Kidney epithelial cell (primary cell): ENCODE measurements at regions not wholly inside any gene's neighbourhood (a gene's known extent, or its start where the extent isn't known, plus 50 kb on each side); places are given as distances from the start of the nearest gene placed in this dataset.
A peak's percentile ranks its signal among the peaks of the same experiment; 100 is the strongest.
"Not testable (repeated sequence)": the region's sequence is repeated elsewhere in the genome, so short reads cannot be mapped to it uniquely, and the experiment has no call there.

Experiments used
- DNase-seq: peaks from one replicate; pipeline ENCODE4 v3.0.0-alpha.2; 2010; ENCODE audit warnings: low read depth
- H3K27me3 ChIP-seq: 2 replicates; pipeline ENCODE4 v1.6.0; 2011; ENCODE audit warnings: low read length; ENCODE audit not compliant: control insufficient read depth, insufficient read depth
- H3K36me3 ChIP-seq: 2 replicates; pipeline ENCODE4 v1.5.1; 2011; ENCODE audit warnings: low read length; ENCODE audit not compliant: control insufficient read depth, insufficient read depth
- H3K4me3 ChIP-seq: 2 replicates; pipeline ENCODE4 v1.5.1; 2011; ENCODE audit warnings: low read depth, mild to moderate bottlenecking, control low read depth, low read length
- TF ChIP-seq, protein P1 (sequence below): IDR thresholded peaks from 2 replicates; pipeline ENCODE4 v1.5.1; 2011; ENCODE audit warnings: mild to moderate bottlenecking, moderate library complexity, low read length, control low read depth, inconsistent platforms; ENCODE audit not compliant: insufficient read depth, poor library complexity, severe bottlenecking

GRCh38 chr14:56004323-56004722, 113.9 kb upstream of the PELI2 start:
- H3K4me3 ChIP-seq, result no peak overlapping the region
- H3K27me3 ChIP-seq, result no peaks in the 10 kb centered on the region
- no peaks in the 10 kb centered on the region for H3K36me3 ChIP-seq
- TF ChIP-seq, protein P1, sequence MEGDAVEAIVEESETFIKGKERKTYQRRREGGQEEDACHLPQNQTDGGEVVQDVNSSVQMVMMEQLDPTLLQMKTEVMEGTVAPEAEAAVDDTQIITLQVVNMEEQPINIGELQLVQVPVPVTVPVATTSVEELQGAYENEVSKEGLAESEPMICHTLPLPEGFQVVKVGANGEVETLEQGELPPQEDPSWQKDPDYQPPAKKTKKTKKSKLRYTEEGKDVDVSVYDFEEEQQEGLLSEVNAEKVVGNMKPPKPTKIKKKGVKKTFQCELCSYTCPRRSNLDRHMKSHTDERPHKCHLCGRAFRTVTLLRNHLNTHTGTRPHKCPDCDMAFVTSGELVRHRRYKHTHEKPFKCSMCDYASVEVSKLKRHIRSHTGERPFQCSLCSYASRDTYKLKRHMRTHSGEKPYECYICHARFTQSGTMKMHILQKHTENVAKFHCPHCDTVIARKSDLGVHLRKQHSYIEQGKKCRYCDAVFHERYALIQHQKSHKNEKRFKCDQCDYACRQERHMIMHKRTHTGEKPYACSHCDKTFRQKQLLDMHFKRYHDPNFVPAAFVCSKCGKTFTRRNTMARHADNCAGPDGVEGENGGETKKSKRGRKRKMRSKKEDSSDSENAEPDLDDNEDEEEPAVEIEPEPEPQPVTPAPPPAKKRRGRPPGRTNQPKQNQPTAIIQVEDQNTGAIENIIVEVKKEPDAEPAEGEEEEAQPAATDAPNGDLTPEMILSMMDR, result no peak
- no peak for DNase-seq

DNA sequence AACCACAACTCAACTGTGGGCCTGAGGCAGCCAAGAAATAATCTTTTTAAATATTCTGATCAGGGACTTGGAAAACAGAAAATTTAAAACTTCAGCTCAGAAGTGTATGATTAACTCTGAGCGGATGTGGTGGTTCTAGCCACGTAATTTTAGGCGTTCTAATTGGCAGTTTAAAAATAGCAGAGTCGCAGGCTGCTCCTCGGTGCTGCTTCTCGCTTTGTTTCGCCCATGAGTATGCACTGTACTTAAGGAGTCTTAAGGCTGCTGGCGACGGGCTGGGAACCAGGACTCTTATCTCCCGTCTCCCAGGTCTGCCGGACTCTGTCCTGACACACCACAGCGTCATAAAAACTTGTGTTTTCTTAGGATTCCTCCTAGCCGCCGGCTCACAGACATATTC, 113.4 kb upstream of the PELI2 start:
- TF ChIP-seq, protein P1, result no peak
- peak; percentile 55 for DNase-seq
- Histone ChIP-seq H3K27me3 (no peaks in the 10 kb centered on the region), H3K4me3 (no peak overlapping the region), H3K36me3 (no peaks in the 10 kb centered on the region)

GRCh38 chr14:56005191-56006053, 112.8 kb upstream of the PELI2 start:
- DNase-seq, result peak; percentile 45
- Histone ChIP-seq H3K27me3 (no peaks in the 10 kb centered on the region), H3K36me3 (no peaks in the 10 kb centered on the region), H3K4me3 (no peak overlapping the region)
- TF ChIP-seq, protein P1, result no peak

DNA sequence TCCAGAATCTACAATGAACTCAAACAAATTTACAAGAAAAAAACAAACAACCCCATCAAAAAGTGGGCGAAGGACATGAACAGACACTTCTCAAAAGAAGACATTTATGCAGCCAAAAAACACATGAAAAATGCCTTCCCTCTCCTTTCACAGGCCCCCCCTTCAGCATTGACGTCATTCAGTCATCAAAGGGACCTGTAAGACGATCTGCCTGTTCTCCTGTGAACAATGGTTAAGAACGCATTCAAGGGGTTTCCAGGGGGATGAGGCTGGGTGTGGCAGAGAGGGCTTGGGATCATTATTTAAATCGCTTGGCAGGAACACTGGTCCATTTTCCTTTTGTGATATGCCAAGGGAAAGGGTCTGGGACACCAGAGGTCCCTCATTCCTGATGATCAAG, 110.7 kb upstream of the PELI2 start:
- DNase-seq, result not testable (repeated sequence)

DNA sequence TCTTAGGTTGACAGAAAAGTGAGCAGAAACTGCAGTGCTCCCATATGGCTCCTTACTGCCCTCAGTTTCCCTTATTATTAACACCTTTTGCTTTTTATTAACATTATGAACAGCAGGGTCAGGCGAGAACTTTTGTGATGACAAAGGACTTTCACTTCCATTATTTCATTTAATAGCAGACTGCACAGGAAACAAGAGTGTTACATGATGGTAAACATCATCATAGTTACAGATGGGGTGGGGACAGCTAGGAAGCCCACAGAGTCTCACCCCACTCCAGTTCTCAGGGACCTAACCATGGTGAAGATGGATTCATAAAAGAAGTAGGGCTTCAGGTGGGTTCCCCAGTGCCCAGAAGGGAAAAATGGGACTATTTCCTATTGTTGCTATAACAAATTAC, 110.1 kb upstream of the PELI2 start:
- no peaks in the 10 kb centered on the region for H3K36me3 ChIP-seq
- no peak for DNase-seq
- no peak overlapping the region for H3K4me3 ChIP-seq
- TF ChIP-seq, protein P1, result no peak
- no peaks in the 10 kb centered on the region for H3K27me3 ChIP-seq

More for the DNA sequence above, 110.7 kb upstream of the PELI2 start:
- not testable (repeated sequence) for H3K36me3 ChIP-seq, H3K4me3 ChIP-seq, H3K27me3 ChIP-seq

DNA sequence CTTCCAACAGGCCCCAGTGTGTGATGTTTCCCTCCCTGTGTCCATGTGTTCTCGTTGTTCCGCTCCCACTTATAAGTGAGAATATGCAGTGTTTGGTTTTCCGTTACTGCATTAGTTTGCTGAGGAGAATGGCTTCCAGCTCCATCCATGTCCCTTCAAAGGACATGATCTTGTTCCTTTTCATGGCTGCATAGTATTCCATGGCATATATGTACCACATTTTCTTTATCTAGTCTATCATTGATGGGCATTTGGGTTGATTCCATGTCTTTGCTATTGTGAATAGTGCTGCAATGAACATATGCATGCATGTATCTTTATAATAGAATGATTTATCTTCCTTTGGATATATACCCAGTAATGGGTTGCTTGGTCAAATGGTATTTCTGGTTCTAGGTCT, 109.5 kb upstream of the PELI2 start:
- not testable (repeated sequence) for DNase-seq, H3K4me3 ChIP-seq, H3K27me3 ChIP-seq, H3K36me3 ChIP-seq

DNA sequence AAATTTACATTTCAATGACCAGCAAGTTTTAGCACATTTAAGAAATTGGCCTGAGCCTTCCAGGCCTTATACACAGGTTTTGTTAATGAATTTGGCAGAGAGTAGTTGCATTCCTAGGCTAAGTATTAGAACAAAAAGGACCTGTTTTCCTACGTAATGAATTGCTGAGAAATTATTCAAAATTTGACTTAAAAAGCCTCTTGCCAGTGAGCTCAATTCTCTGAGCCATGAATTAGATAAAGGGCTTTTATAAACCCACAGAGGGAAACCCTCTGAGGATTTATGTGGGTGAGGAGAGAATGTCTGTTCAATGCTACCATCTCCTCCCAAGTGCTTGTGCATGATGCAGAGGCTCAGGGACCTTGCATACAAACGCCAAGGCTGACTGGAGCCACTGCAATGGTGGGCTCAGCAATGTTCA, 94.5 kb upstream of the PELI2 start:
- Histone ChIP-seq H3K36me3 (no peaks in the 10 kb centered on the region), H3K4me3 (no peak overlapping the region), H3K27me3 (no peaks in the 10 kb centered on the region)
- no peak for DNase-seq
- TF ChIP-seq, protein P1, result no peak
